NCI-H774 (cell line): ENCODE measurements at regions not wholly inside any gene's neighbourhood (a gene's known extent, or its start where the extent isn't known, plus 50 kb on each side); places are given as distances from the start of the nearest gene placed in this dataset.
A peak's percentile ranks its signal among the peaks of the same experiment; 100 is the strongest.

Experiments
- DNase-seq: peaks from one replicate; lab custom pipeline; 2025; lab: John Stamatoyannopoulos, UW

- no peak for DNase-seq
These were observed 313.8 kb downstream of the HDGFL1 start for GRCh38 chr6:22883061-22883717.

GRCh38 chr6:22884456-22884855, 315.1 kb downstream of the HDGFL1 start:
- DNase-seq: no peak

GRCh38 chr6:22886650-22887581, 317.6 kb downstream of the HDGFL1 start:
- DNase-seq: peak; percentile 42

- DNase-seq: peak; percentile 42
These were observed 318.9 kb downstream of the HDGFL1 start for GRCh38 chr6:22888163-22888752.

- DNase-seq: no peak
These were observed 322.6 kb downstream of the HDGFL1 start for GRCh38 chr6:22891934-22892333.

- no peak for DNase-seq
These were observed 323.1 kb downstream of the HDGFL1 start for GRCh38 chr6:22892452-22892851.

GRCh38 chr6:22896696-22897095, 327.3 kb downstream of the HDGFL1 start:
- DNase-seq: no peak

GRCh38 chr6:22899426-22899825, 330.1 kb downstream of the HDGFL1 start:
- no peak for DNase-seq

- no peak for DNase-seq
These were observed 334.5 kb downstream of the HDGFL1 start for GRCh38 chr6:22903826-22904225.

- peak; percentile 8 for DNase-seq
These were observed 335.1 kb downstream of the HDGFL1 start for GRCh38 chr6:22904431-22904830.

- no peak for DNase-seq
These were observed 336.8 kb downstream of the HDGFL1 start for GRCh38 chr6:22906091-22906549.

GRCh38 chr6:22907085-22907484, 337.7 kb downstream of the HDGFL1 start:
- no peak for DNase-seq

- no peak for DNase-seq
These were observed 341.0 kb downstream of the HDGFL1 start for GRCh38 chr6:22910370-22910769.

- DNase-seq: no peak
These were observed 344.2 kb downstream of the HDGFL1 start for GRCh38 chr6:22913612-22914011.

- DNase-seq: no peak
These were observed 348.0 kb downstream of the HDGFL1 start for GRCh38 chr6:22917344-22917743.

GRCh38 chr6:22921828-22922227, 352.5 kb downstream of the HDGFL1 start:
- DNase-seq: no peak

- DNase-seq: no peak
These were observed 356.0 kb downstream of the HDGFL1 start for GRCh38 chr6:22925304-22925835.

- DNase-seq: no peak
These were observed 356.8 kb downstream of the HDGFL1 start for GRCh38 chr6:22925920-22926789.

- no peak for DNase-seq
These were observed 357.5 kb downstream of the HDGFL1 start for GRCh38 chr6:22926790-22927354.

- DNase-seq: no peak
These were observed 359.4 kb downstream of the HDGFL1 start for GRCh38 chr6:22928775-22929174.

- DNase-seq: no peak
These were observed 360.1 kb downstream of the HDGFL1 start for GRCh38 chr6:22929311-22929985.
